ENCODE measurements at regions not wholly inside any gene's neighbourhood (a gene's known extent, or its start where the extent isn't known, plus 50 kb on each side); places are given as distances from the start of the nearest gene placed in this dataset.

- ChIA-PET POLR2A (ENCODE audit: partially characterized antibody) (interaction anchor here (0.6 to 0.7 kb wide), 2 partner anchors 54 to 64 kb away, joined by 3 read pairs; no protein-coding TSS in a partner anchor), CTCF (ENCODE audit: partially characterized antibody) (interaction anchor here (0.6 to 2.7 kb wide), 8 partner anchors 10 to 149 kb away, joined by 3 to 9 read pairs (median 3); no protein-coding TSS in a partner anchor)
- H3K36me3 ChIP-seq (ENCODE audit: control insufficient read depth in 2 of 4, insufficient read depth in 4 of 4, low read length in 3 of 4): no peaks in the 10 kb centered on the region
- H4K5ac ChIP-seq (ENCODE audit: insufficient read length, low read depth, low read length): no peak overlapping the region
- H2BK120ac ChIP-seq (replicated peaks; ENCODE audit: low read depth, low read length): no peak overlapping the region
- H3K9ac ChIP-seq (replicated peaks in 1 of 4; ENCODE audit: extremely low read depth in 1 of 4, low read depth in 3 of 4, low read length in 3 of 4): no peak overlapping the region
- H3K27me3 ChIP-seq (replicated peaks in 1 of 4; ENCODE audit: control insufficient read depth in 3 of 4, extremely low read depth in 1 of 4, insufficient read depth in 3 of 4, low read length in 3 of 4): peaks cover 5 to 36% (median 27%) of the 10 kb centered on the region in 4 experiments
- H3K56ac ChIP-seq (replicated peaks; ENCODE audit: insufficient read length, low read depth, low read length): no peak overlapping the region
- H3K23me2 ChIP-seq (ENCODE audit: low read depth, low read length): peaks cover 5% of the 10 kb centered on the region
- no peak overlapping the region for H2AFZ ChIP-seq (ENCODE audit: low read length)
- no peak overlapping the region for H4K8ac ChIP-seq (ENCODE audit: extremely low read depth, insufficient read depth, low read length)
- H2BK15ac ChIP-seq (ENCODE audit: low read length): no peak overlapping the region
- TF ChIP-seq MAX (IDR thresholded peaks at IDR 0.05) (no peak), HDAC2 (IDR thresholded peaks at IDR 0.05; ENCODE audit: borderline replicate concordance in 1 of 2, low read depth in 2 of 2, low read length in 2 of 2) (no peak), JUN (IDR thresholded peaks at IDR 0.05; ENCODE audit: low read depth, low read length) (no peak), BACH1 (IDR thresholded peaks at IDR 0.05; ENCODE audit: low read length) (no peak), JUND (IDR thresholded peaks at IDR 0.05; ENCODE audit: low read length) (no peak)
- TF ChIP-seq, protein P1, sequence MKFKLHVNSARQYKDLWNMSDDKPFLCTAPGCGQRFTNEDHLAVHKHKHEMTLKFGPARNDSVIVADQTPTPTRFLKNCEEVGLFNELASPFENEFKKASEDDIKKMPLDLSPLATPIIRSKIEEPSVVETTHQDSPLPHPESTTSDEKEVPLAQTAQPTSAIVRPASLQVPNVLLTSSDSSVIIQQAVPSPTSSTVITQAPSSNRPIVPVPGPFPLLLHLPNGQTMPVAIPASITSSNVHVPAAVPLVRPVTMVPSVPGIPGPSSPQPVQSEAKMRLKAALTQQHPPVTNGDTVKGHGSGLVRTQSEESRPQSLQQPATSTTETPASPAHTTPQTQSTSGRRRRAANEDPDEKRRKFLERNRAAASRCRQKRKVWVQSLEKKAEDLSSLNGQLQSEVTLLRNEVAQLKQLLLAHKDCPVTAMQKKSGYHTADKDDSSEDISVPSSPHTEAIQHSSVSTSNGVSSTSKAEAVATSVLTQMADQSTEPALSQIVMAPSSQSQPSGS (IDR thresholded peaks at IDR 0.05; ENCODE audit: low read length): no peak
- no peak overlapping the region for H3K4ac ChIP-seq (replicated peaks; ENCODE audit: insufficient read length, low read depth, low read length)
- 82% methylated on average over 10 of the region's 10 CpGs; no CpG with 5 or more reads in 1 of the 2 experiments for WGBS, 2 experiments (ENCODE audit: extremely low coverage in 1 of 2, insufficient coverage in 1 of 2, insufficient read length in 1 of 2, insufficient replicate concordance in 2 of 2, low coverage in 1 of 2, low lambda C conversion rate in 2 of 2, missing lambda C conversion rate in 1 of 2)
- H2BK20ac ChIP-seq (ENCODE audit: low read length): no peak overlapping the region
- FAIRE-seq (no peak), DNase-seq (ENCODE audit: low read depth in 1 of 2, low spot score in 2 of 2) (no peak)
- no peaks in the 10 kb centered on the region for H3K4me1 ChIP-seq (replicated peaks in 1 of 4; ENCODE audit: control insufficient read depth in 3 of 4, insufficient read depth in 4 of 4, low read length in 3 of 4)
- no peak overlapping the region for H3K23ac ChIP-seq (ENCODE audit: insufficient read length)
- H3K79me1 ChIP-seq (ENCODE audit: low read depth, low read length): no peaks in the 10 kb centered on the region
- H3K79me2 ChIP-seq (ENCODE audit: control insufficient read depth in 1 of 2, insufficient read depth in 2 of 2, low read length in 2 of 2): no peaks in the 10 kb centered on the region
- no peak overlapping the region for H2AK5ac ChIP-seq (ENCODE audit: low read depth, low read length)
- H2BK5ac ChIP-seq (ENCODE audit: low read depth, low read length): no peak overlapping the region
- H4K20me1 ChIP-seq (replicated peaks in 1 of 2; ENCODE audit: control insufficient read depth in 1 of 2, insufficient read depth in 2 of 2, low read length in 2 of 2): no peaks in the 10 kb centered on the region
- H3K27ac ChIP-seq (ENCODE audit: low read depth, low read length): no peak overlapping the region
- no peak overlapping the region for H2BK12ac ChIP-seq (ENCODE audit: low read depth, low read length)
- H3K14ac ChIP-seq (ENCODE audit: insufficient read length): no peak overlapping the region
- no peak overlapping the region for H3K18ac ChIP-seq (ENCODE audit: extremely low read depth, low read length)
- no peak overlapping the region for H4K91ac ChIP-seq (replicated peaks; ENCODE audit: insufficient read length, low read length)
- H3K9me3 ChIP-seq (ENCODE audit: insufficient read depth in 2 of 2, low read depth in 1 of 2, low read length in 1 of 2): no peaks in the 10 kb centered on the region
- peak overlapping the region in 1 of 4 experiments; percentile 63; a peak in 1 of 8 replicates for H3K4me3 ChIP-seq (ENCODE audit: extremely low read depth in 1 of 4, insufficient read depth in 2 of 4, low read depth in 3 of 4, low read length in 4 of 4)
- peak overlapping the region; percentile 68 to 93; a peak in 2 of 4 replicates for H3K4me2 ChIP-seq (ENCODE audit: insufficient read depth in 1 of 2, low read depth in 2 of 2, low read length in 2 of 2)
Observed at GRCh38 chr10:75295868-75296441, 60.2 kb upstream of the COMTD1 start.
